ENCODE measurements at regions not wholly inside any gene's neighbourhood (a gene's known extent, or its start where the extent isn't known, plus 50 kb on each side); places are given as distances from the start of the nearest gene placed in this dataset.

GRCh38 chr13:111645198-111645597 is 324.8 kb downstream of the TEX29 start:
- H3K36me3 ChIP-seq (ENCODE audit: control insufficient read depth, low read length) = no peaks in the 10 kb centered on the region
- H3K9me2 ChIP-seq (replicated peaks; ENCODE audit: control insufficient read depth, low read length) = no peaks in the 10 kb centered on the region
- no peaks in the 10 kb centered on the region for H3K4me1 ChIP-seq (ENCODE audit: control insufficient read depth, low read length)
- no peak overlapping the region for H3K4me2 ChIP-seq (ENCODE audit: low read length)
- no peak overlapping the region for H3K27ac ChIP-seq (ENCODE audit: low read depth, low read length)
- no peaks in the 10 kb centered on the region for H3K27me3 ChIP-seq (ENCODE audit: control insufficient read depth, low read length)
- no peaks in the 10 kb centered on the region for H3K9me3 ChIP-seq (ENCODE audit: control insufficient read depth, insufficient read depth, low read length)
- no peaks in the 10 kb centered on the region for H4K20me1 ChIP-seq (ENCODE audit: control insufficient read depth, insufficient read depth, low read depth, low read length)
- TF ChIP-seq, protein P1, sequence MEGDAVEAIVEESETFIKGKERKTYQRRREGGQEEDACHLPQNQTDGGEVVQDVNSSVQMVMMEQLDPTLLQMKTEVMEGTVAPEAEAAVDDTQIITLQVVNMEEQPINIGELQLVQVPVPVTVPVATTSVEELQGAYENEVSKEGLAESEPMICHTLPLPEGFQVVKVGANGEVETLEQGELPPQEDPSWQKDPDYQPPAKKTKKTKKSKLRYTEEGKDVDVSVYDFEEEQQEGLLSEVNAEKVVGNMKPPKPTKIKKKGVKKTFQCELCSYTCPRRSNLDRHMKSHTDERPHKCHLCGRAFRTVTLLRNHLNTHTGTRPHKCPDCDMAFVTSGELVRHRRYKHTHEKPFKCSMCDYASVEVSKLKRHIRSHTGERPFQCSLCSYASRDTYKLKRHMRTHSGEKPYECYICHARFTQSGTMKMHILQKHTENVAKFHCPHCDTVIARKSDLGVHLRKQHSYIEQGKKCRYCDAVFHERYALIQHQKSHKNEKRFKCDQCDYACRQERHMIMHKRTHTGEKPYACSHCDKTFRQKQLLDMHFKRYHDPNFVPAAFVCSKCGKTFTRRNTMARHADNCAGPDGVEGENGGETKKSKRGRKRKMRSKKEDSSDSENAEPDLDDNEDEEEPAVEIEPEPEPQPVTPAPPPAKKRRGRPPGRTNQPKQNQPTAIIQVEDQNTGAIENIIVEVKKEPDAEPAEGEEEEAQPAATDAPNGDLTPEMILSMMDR (IDR thresholded peaks at IDR 0.05; ENCODE audit: low read depth, low read length, poor library complexity, severe bottlenecking) = no peak
- TF ChIP-seq EZH2phosphoT487 (IDR thresholded peaks at IDR 0.05; ENCODE audit: borderline replicate concordance, low read length) = no peak
- H3K79me2 ChIP-seq (ENCODE audit: control insufficient read depth, low read length) = no peaks in the 10 kb centered on the region
- no peak overlapping the region for H3K4me3 ChIP-seq (ENCODE audit: low read length)
- no peaks in the 10 kb centered on the region for H3F3A ChIP-seq (ENCODE audit: control insufficient read depth, insufficient read depth)

- no peak for TF ChIP-seq EZH2phosphoT487 (IDR thresholded peaks at IDR 0.05; ENCODE audit: borderline replicate concordance, low read length)
- TF ChIP-seq, protein P1 (IDR thresholded peaks at IDR 0.05; ENCODE audit: low read depth, low read length, poor library complexity, severe bottlenecking) = no peak
- H3K27me3 ChIP-seq (ENCODE audit: control insufficient read depth, low read length) = no peaks in the 10 kb centered on the region
- no peaks in the 10 kb centered on the region for H3K4me1 ChIP-seq (ENCODE audit: control insufficient read depth, low read length)
- no peaks in the 10 kb centered on the region for H3F3A ChIP-seq (ENCODE audit: control insufficient read depth, insufficient read depth)
- no peaks in the 10 kb centered on the region for H3K36me3 ChIP-seq (ENCODE audit: control insufficient read depth, low read length)
- H3K4me2 ChIP-seq (ENCODE audit: low read length) = no peak overlapping the region
- no peak overlapping the region for H3K4me3 ChIP-seq (ENCODE audit: low read length)
- H3K79me2 ChIP-seq (ENCODE audit: control insufficient read depth, low read length) = no peaks in the 10 kb centered on the region
- no peaks in the 10 kb centered on the region for H3K9me3 ChIP-seq (ENCODE audit: control insufficient read depth, insufficient read depth, low read length)
- no peaks in the 10 kb centered on the region for H4K20me1 ChIP-seq (ENCODE audit: control insufficient read depth, insufficient read depth, low read depth, low read length)
- no peaks in the 10 kb centered on the region for H3K9me2 ChIP-seq (replicated peaks; ENCODE audit: control insufficient read depth, low read length)
- no peak overlapping the region for H3K27ac ChIP-seq (ENCODE audit: low read depth, low read length)
These were observed 325.4 kb downstream of the TEX29 start for GRCh38 chr13:111645598-111646455.

DNA sequence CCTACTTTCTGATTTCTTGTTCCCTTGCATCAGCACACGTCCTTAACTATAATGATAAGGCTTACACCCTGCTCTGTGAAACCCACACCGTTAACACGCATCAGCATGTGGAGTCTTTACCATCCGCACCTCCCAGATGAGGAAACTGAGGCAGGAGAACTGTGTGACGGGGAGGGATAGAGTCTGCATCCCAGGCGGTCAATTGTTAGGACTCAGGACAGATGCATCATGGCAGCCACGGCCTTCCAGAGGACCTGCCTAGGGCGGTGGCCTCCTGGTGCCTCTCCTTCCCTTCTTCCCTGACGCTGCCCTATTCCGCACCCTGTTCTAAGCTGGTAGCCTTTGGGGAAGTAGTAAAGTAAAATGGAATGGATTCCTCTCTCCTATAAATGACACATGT is 326.0 kb downstream of the TEX29 start:
- Histone ChIP-seq H3K36me3 (ENCODE audit: control insufficient read depth, low read length) (no peaks in the 10 kb centered on the region), H3K27ac (ENCODE audit: low read depth, low read length) (no peak overlapping the region), H3K4me1 (ENCODE audit: control insufficient read depth, low read length) (no peaks in the 10 kb centered on the region), H3K9me3 (ENCODE audit: control insufficient read depth, insufficient read depth, low read length) (no peaks in the 10 kb centered on the region), H3K27me3 (ENCODE audit: control insufficient read depth, low read length) (no peaks in the 10 kb centered on the region), H3K79me2 (ENCODE audit: control insufficient read depth, low read length) (no peaks in the 10 kb centered on the region), H4K20me1 (ENCODE audit: control insufficient read depth, insufficient read depth, low read depth, low read length) (no peaks in the 10 kb centered on the region), H3F3A (ENCODE audit: control insufficient read depth, insufficient read depth) (no peaks in the 10 kb centered on the region), H3K4me3 (ENCODE audit: low read length) (no peak overlapping the region), H3K9me2 (replicated peaks; ENCODE audit: control insufficient read depth, low read length) (no peaks in the 10 kb centered on the region), H3K4me2 (ENCODE audit: low read length) (no peak overlapping the region)
- TF ChIP-seq, protein P1 (IDR thresholded peaks at IDR 0.05; ENCODE audit: low read depth, low read length, poor library complexity, severe bottlenecking) = no peak
- no peak for TF ChIP-seq EZH2phosphoT487 (IDR thresholded peaks at IDR 0.05; ENCODE audit: borderline replicate concordance, low read length)

Data from DOHH2 (cell line).